Left ventricle myocardium inferior (tissue), 1 donor: ENCODE measurements at regions not wholly inside any gene's neighbourhood (a gene's known extent, or its start where the extent isn't known, plus 50 kb on each side); places are given as distances from the start of the nearest gene placed in this dataset.
"Not testable (repeated sequence)": the region's sequence is repeated elsewhere in the genome, so short reads cannot be mapped to it uniquely, and the experiment has no call there.

ENCODE experiments used
- DNase-seq: peaks from one replicate; pipeline ENCODE4 v3.0.0-alpha.2; 2020
- H3K27ac ChIP-seq: fragments of 200-600 bp; replicated peaks from 2 replicates; pipeline ENCODE4 v1.8.0; 2021
- H3K27me3 ChIP-seq: fragments of 200-600 bp; 2 replicates; pipeline ENCODE4 v1.8.0; 2021; ENCODE audit warnings: low read depth
- H3K36me3 ChIP-seq: fragments of 200-600 bp; 2 replicates; pipeline ENCODE4 v1.8.0; 2021
- H3K4me1 ChIP-seq: fragments of 200-600 bp; 2 replicates; pipeline ENCODE4 v1.8.0; 2021
- H3K4me3 ChIP-seq: fragments of 200-600 bp; 2 replicates; pipeline ENCODE4 v1.8.0; 2021; ENCODE audit warnings: mild to moderate bottlenecking, moderate library complexity
- H3K9me3 ChIP-seq: fragments of 200-600 bp; replicated peaks from 2 replicates; pipeline ENCODE4 v1.8.0; 2021
- intact Hi-C: fragments of 100-400 bp; cut with micrococcal nuclease; formaldehyde crosslinking; loops from one replicate; pipeline ENCODE4 v1.11.0; 2022
- donor health status: DM: no; HTN: yes; CAD: no; lungs with severe emphysema.

- DNase-seq, H3K36me3 ChIP-seq, intact Hi-C loops, H3K9me3 ChIP-seq, H3K4me1 ChIP-seq, H3K27ac ChIP-seq, H3K4me3 ChIP-seq: not testable (repeated sequence)
- peaks cover 13% of the 10 kb centered on the region for H3K27me3 ChIP-seq
Measured at GRCh38 chr9:65566018-65566417, 109.7 kb upstream of the ZNG1E start.

GRCh38 chr9:65519018-65519417 is 156.7 kb upstream of the ZNG1E start:
- H3K9me3 ChIP-seq, H3K4me1 ChIP-seq, H3K4me3 ChIP-seq, H3K27ac ChIP-seq, intact Hi-C loops, H3K27me3 ChIP-seq, DNase-seq, H3K36me3 ChIP-seq: not testable (repeated sequence)

GRCh38 chr9:65514465-65514864 is 161.3 kb upstream of the ZNG1E start:
- H3K4me1 ChIP-seq, H3K27ac ChIP-seq, H3K4me3 ChIP-seq, H3K9me3 ChIP-seq, H3K27me3 ChIP-seq, intact Hi-C loops, H3K36me3 ChIP-seq, DNase-seq: not testable (repeated sequence)

GRCh38 chr9:65507897-65508296 is 167.8 kb upstream of the ZNG1E start:
- DNase-seq, H3K27me3 ChIP-seq, intact Hi-C loops, H3K36me3 ChIP-seq, H3K27ac ChIP-seq, H3K4me3 ChIP-seq, H3K4me1 ChIP-seq, H3K9me3 ChIP-seq: not testable (repeated sequence)

- H3K4me1 ChIP-seq, H3K4me3 ChIP-seq, DNase-seq, H3K36me3 ChIP-seq, H3K27ac ChIP-seq, H3K27me3 ChIP-seq, H3K9me3 ChIP-seq, intact Hi-C loops: not testable (repeated sequence)
Measured at GRCh38 chr9:65504686-65505085, 171.0 kb upstream of the ZNG1E start.

- DNase-seq, H3K36me3 ChIP-seq, H3K4me3 ChIP-seq, intact Hi-C loops, H3K27ac ChIP-seq, H3K9me3 ChIP-seq, H3K27me3 ChIP-seq, H3K4me1 ChIP-seq: not testable (repeated sequence)
Measured at GRCh38 chr9:65503696-65504095, 172.0 kb upstream of the ZNG1E start.

GRCh38 chr9:65482890-65483289 is 192.8 kb upstream of the ZNG1E start:
- H3K4me1 ChIP-seq, H3K36me3 ChIP-seq, H3K4me3 ChIP-seq, H3K27ac ChIP-seq, H3K9me3 ChIP-seq, intact Hi-C loops, DNase-seq, H3K27me3 ChIP-seq: not testable (repeated sequence)

- H3K4me1 ChIP-seq, H3K36me3 ChIP-seq, intact Hi-C loops, H3K27me3 ChIP-seq, H3K4me3 ChIP-seq, DNase-seq, H3K9me3 ChIP-seq, H3K27ac ChIP-seq: not testable (repeated sequence)
Measured at GRCh38 chr9:65481291-65481690, 194.4 kb upstream of the ZNG1E start.

- H3K4me1 ChIP-seq, H3K36me3 ChIP-seq, H3K4me3 ChIP-seq, intact Hi-C loops, H3K9me3 ChIP-seq, H3K27ac ChIP-seq, H3K27me3 ChIP-seq, DNase-seq: not testable (repeated sequence)
Measured at GRCh38 chr9:65474891-65475290, 189.9 kb upstream of the FOXD4L5 start.

GRCh38 chr9:65473059-65473822 is 188.2 kb upstream of the FOXD4L5 start:
- intact Hi-C loops, DNase-seq, H3K27ac ChIP-seq, H3K36me3 ChIP-seq, H3K4me3 ChIP-seq, H3K4me1 ChIP-seq, H3K27me3 ChIP-seq, H3K9me3 ChIP-seq: not testable (repeated sequence)

- intact Hi-C loops, H3K4me1 ChIP-seq, DNase-seq, H3K27ac ChIP-seq, H3K4me3 ChIP-seq, H3K9me3 ChIP-seq, H3K36me3 ChIP-seq, H3K27me3 ChIP-seq: not testable (repeated sequence)
Measured at GRCh38 chr9:65471106-65471505, 186.1 kb upstream of the FOXD4L5 start.

GRCh38 chr9:65466911-65467734 is 182.1 kb upstream of the FOXD4L5 start:
- DNase-seq, H3K27me3 ChIP-seq: not testable (repeated sequence)

GRCh38 chr9:65465246-65465895 is 180.4 kb upstream of the FOXD4L5 start:
- DNase-seq, H3K27ac ChIP-seq, H3K4me1 ChIP-seq, H3K9me3 ChIP-seq, H3K27me3 ChIP-seq, H3K36me3 ChIP-seq, H3K4me3 ChIP-seq, intact Hi-C loops: not testable (repeated sequence)

More at GRCh38 chr9:65466911-65467734, 182.1 kb upstream of the FOXD4L5 start:
- H3K4me3 ChIP-seq, intact Hi-C loops, H3K4me1 ChIP-seq, H3K9me3 ChIP-seq, H3K36me3 ChIP-seq, H3K27ac ChIP-seq: not testable (repeated sequence)
